ENCODE measurements at regions not wholly inside any gene's neighbourhood (a gene's known extent, or its start where the extent isn't known, plus 50 kb on each side); places are given as distances from the start of the nearest gene placed in this dataset.

DNA sequence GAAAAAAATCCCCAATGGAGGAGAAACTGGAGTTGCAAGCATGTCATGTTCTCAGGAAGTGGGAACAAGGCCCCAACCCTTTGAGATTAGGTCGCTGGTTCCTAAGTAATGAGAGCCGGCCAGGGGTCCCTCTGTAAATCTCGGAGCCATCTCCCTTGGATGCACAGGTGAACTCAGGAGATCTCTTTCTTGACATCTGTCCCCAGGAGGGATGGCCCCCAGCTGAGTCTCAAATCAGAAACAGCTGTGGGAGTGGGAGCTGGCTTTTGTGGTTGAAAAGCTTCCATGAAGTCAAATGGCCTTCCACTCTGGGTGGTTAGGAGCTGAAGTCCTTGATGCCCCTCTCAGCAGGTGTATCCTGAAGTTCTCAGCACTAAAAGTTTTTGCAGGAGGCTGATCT, 257.1 kb downstream of the BMP7 start:
- TF ChIP-seq EZH2 (IDR thresholded peaks at IDR 0.05), result no peak
- TF ChIP-seq POLR2AphosphoS5 (IDR thresholded peaks at IDR 0.05; ENCODE audit: borderline replicate concordance, low read depth, low read length), result no peak
- TF ChIP-seq FOXP2 (optimal IDR thresholded peaks at IDR 0.05; ENCODE audit: control extremely low read depth, extremely low read length, insufficient read depth), result no peak
